HEK293 (cell line): ENCODE measurements at regions not wholly inside any gene's neighbourhood (a gene's known extent, or its start where the extent isn't known, plus 50 kb on each side); places are given as distances from the start of the nearest gene placed in this dataset.

Source experiments
- CTCF ChIA-PET: fragments of 350-600 bp; formaldehyde crosslinking; extraction: SDS; loops from one replicate; lab custom pipeline; 2021; ENCODE audit warnings: antibody characterized with exemption; lab: Yijun Ruan, JAX
- POLR2A ChIA-PET: fragments of 300-600 bp; formaldehyde crosslinking; extraction: SDS; loops from one replicate; lab custom pipeline; 2020; ENCODE audit warnings: antibody characterized with exemption, inconsistent platforms; lab: Yijun Ruan, JAX
- H3K27ac ChIP-seq: fragments of 200-500 bp; sonication (Bioruptor generic); 2 replicates; pipeline ENCODE4 v1.5.1; 2014; ENCODE audit warnings: low read depth, low read length, control low read depth, inconsistent platforms; ENCODE audit errors: extremely low read depth
- H3K36me3 ChIP-seq, 2 experiments: fragments of 200-500 bp in 1 of 2; sonication (Bioruptor generic) in 1 of 2; 1 replicate in 1 of 2; 2 replicates in 1 of 2; pipeline ENCODE4 v1.5.1; 2014 to 2017; ENCODE audit warnings: inconsistent platforms in 2 of 2, low read length in 2 of 2; ENCODE audit not compliant: control insufficient read depth in 2 of 2, insufficient read depth in 1 of 2
- H3K4me1 ChIP-seq: fragments of 200-500 bp; sonication (Bioruptor generic); 2 replicates; pipeline ENCODE4 v1.5.1; 2014; ENCODE audit warnings: mild to moderate bottlenecking, low read length, inconsistent platforms; ENCODE audit not compliant: control insufficient read depth, insufficient read depth
- H3K4me3 ChIP-seq: 2 replicates; pipeline ENCODE4 v1.5.1; 2011; ENCODE audit warnings: low read depth, mild to moderate bottlenecking, control low read depth, low read length, moderate library complexity
- H3K9me3 ChIP-seq: fragments of 200-500 bp; sonication (Bioruptor generic); 2 replicates; pipeline ENCODE4 v1.5.1; 2014; ENCODE audit warnings: low read depth, low read length, inconsistent platforms; ENCODE audit not compliant: control insufficient read depth, insufficient read depth
- ELK4 ChIP-seq: IDR thresholded peaks from 2 replicates; pipeline ENCODE4 v1.6.1; 2011; ENCODE audit warnings: mild to moderate bottlenecking, low read depth, low read length, borderline replicate concordance
- HOXC10 ChIP-seq: sonication (generic); formaldehyde crosslinking; IDR thresholded peaks from 2 replicates; pipeline ENCODE4 v1.8.1; 2023; ENCODE audit warnings: mild to moderate bottlenecking, missing genetic modification reagents
- KLF16 ChIP-seq: fragments of 450-650 bp; formaldehyde crosslinking; IDR thresholded peaks from 2 replicates; pipeline ENCODE4 v1.5.1; 2017; ENCODE audit warnings: missing biosample characterization, missing genetic modification characterization
- SALL2 ChIP-seq: fragments of 450-650 bp; formaldehyde crosslinking; IDR thresholded peaks from 2 replicates; pipeline ENCODE4 v1.5.0; 2017; ENCODE audit warnings: missing biosample characterization, mild to moderate bottlenecking, missing genetic modification characterization, borderline replicate concordance
- TCF7L2 ChIP-seq: IDR thresholded peaks from 2 replicates; pipeline ENCODE4 v1.6.1; 2011; ENCODE audit warnings: low read depth, mild to moderate bottlenecking, inconsistent platforms, low read length, moderate library complexity, borderline replicate concordance
- YY1 ChIP-seq: fragments of 450-650 bp; formaldehyde crosslinking; IDR thresholded peaks from 2 replicates; pipeline ENCODE4 v1.5.1; 2018; ENCODE audit warnings: missing biosample characterization, missing genetic modification characterization
- ZBTB1 ChIP-seq: fragments of 450-650 bp; formaldehyde crosslinking; IDR thresholded peaks from 2 replicates; pipeline ENCODE4 v1.5.1; 2016; ENCODE audit warnings: missing biosample characterization, missing genetic modification characterization
- ZNF175 ChIP-seq: fragments of 450-650 bp; formaldehyde crosslinking; IDR thresholded peaks from 2 replicates; pipeline ENCODE4 v1.5.1; 2016; ENCODE audit warnings: missing biosample characterization, missing genetic modification characterization
- ZNF248 ChIP-seq: fragments of 450-650 bp; formaldehyde crosslinking; IDR thresholded peaks from 2 replicates; pipeline ENCODE4 v1.5.1; 2017; ENCODE audit warnings: missing biosample characterization, missing genetic modification characterization
- ZNF391 ChIP-seq: fragments of 450-650 bp; formaldehyde crosslinking; IDR thresholded peaks from 2 replicates; pipeline ENCODE4 v1.5.1; 2016; ENCODE audit warnings: low read depth, missing biosample characterization, missing genetic modification characterization, borderline replicate concordance
- ZNF394 ChIP-seq: fragments of 450-650 bp; formaldehyde crosslinking; IDR thresholded peaks from 2 replicates; pipeline ENCODE4 v1.5.1; 2016; ENCODE audit warnings: missing biosample characterization, missing genetic modification characterization, mild to moderate bottlenecking, moderate library complexity, borderline replicate concordance
- ZNF398 ChIP-seq: fragments of 450-650 bp; formaldehyde crosslinking; IDR thresholded peaks from 2 replicates; pipeline ENCODE4 v1.5.1; 2017; ENCODE audit warnings: missing biosample characterization, missing genetic modification characterization
- ZNF416 ChIP-seq: fragments of 450-650 bp; formaldehyde crosslinking; IDR thresholded peaks from 2 replicates; pipeline ENCODE4 v1.5.1; 2016; ENCODE audit warnings: missing biosample characterization, missing genetic modification characterization
- ZNF426 ChIP-seq: fragments of 450-650 bp; formaldehyde crosslinking; IDR thresholded peaks from 2 replicates; pipeline ENCODE4 v1.5.1; 2017; ENCODE audit warnings: missing biosample characterization, missing genetic modification characterization, mild to moderate bottlenecking, inconsistent platforms, moderate library complexity
- ZNF561 ChIP-seq: fragments of 450-650 bp; IDR thresholded peaks from 2 replicates; pipeline ENCODE4 v1.5.1; 2018; ENCODE audit warnings: missing biosample characterization, missing genetic modification characterization, borderline replicate concordance
- ZNF600 ChIP-seq: fragments of 450-650 bp; formaldehyde crosslinking; IDR thresholded peaks from 2 replicates; pipeline ENCODE4 v1.5.1; 2016; ENCODE audit warnings: missing biosample characterization, missing genetic modification characterization
- ZSCAN16 ChIP-seq: fragments of 450-650 bp; formaldehyde crosslinking; IDR thresholded peaks from 2 replicates; pipeline ENCODE4 v1.5.1; 2016; ENCODE audit warnings: missing biosample characterization, missing genetic modification characterization
- TF ChIP-seq, protein P1 (sequence below): fragments of 450-650 bp; formaldehyde crosslinking; IDR thresholded peaks from 2 replicates; pipeline ENCODE4 v1.5.1; 2016; ENCODE audit warnings: missing biosample characterization, missing genetic modification characterization
- TF ChIP-seq, protein P2 (sequence below): fragments of 450-650 bp; formaldehyde crosslinking; IDR thresholded peaks from 2 replicates; pipeline ENCODE4 v1.5.1; 2016; ENCODE audit warnings: missing biosample characterization, missing genetic modification characterization

DNA sequence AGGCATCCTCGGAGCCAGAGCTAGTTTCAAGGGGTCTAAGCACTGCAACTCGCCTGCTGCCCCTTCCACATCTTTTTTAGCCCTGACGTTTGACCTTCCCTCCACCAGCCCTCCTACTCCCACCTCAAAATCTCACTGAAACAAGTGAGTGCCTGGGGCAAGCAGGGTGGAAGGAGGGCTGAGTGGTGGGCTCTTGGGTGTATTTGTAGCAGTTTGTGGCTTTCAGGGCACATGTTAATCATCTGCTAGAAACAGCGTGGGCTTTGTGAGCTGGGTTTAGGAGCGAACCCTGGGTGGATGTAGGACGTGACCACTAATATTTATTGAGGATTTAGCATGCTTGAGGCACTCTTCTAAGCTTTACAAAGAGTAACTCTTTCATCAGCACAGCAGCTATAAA, 390.3 kb downstream of the GRIN2B start:
- Histone ChIP-seq H3K36me3 (no peaks in the 10 kb centered on the region), H3K4me3 (no peak overlapping the region), H3K4me1 (no peaks in the 10 kb centered on the region), H3K27ac (no peak overlapping the region), H3K9me3 (no peaks in the 10 kb centered on the region)
- CTCF ChIA-PET, result no interaction called here
- TF ChIP-seq ZNF561 (tag by site-specific recombination), result no peak
- POLR2A ChIA-PET, result no interaction called here

- Histone ChIP-seq H3K9me3 (no peaks in the 10 kb centered on the region), H3K4me3 (no peak overlapping the region), H3K4me1 (no peaks in the 10 kb centered on the region), H3K27ac (no peak overlapping the region), H3K36me3 (no peaks in the 10 kb centered on the region)
- TF ChIP-seq ZNF561 (tag by site-specific recombination), result no peak
- no peak for TF ChIP-seq ZNF391 (tag by site-specific recombination)
- no peak for TF ChIP-seq ZNF426
- TF ChIP-seq, protein P1, sequence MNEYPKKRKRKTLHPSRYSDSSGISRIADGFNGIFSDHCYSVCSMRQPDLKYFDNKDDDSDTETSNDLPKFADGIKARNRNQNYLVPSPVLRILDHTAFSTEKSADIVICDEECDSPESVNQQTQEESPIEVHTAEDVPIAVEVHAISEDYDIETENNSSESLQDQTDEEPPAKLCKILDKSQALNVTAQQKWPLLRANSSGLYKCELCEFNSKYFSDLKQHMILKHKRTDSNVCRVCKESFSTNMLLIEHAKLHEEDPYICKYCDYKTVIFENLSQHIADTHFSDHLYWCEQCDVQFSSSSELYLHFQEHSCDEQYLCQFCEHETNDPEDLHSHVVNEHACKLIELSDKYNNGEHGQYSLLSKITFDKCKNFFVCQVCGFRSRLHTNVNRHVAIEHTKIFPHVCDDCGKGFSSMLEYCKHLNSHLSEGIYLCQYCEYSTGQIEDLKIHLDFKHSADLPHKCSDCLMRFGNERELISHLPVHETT, result no peak
- ChIA-PET CTCF (no interaction called here), POLR2A (no interaction called here)
These were observed 392.0 kb downstream of the EMP1 start for GRCh38 chr12:13588574-13588973.

- Histone ChIP-seq H3K36me3 (no peaks in the 10 kb centered on the region), H3K4me3 (no peak overlapping the region), H3K4me1 (no peaks in the 10 kb centered on the region), H3K27ac (no peak overlapping the region), H3K9me3 (no peaks in the 10 kb centered on the region)
- ChIA-PET CTCF (interaction anchor here (0.7 kb wide), 2 partner anchors 26 to 142 kb away, joined by 3 to 6 read pairs; no protein-coding TSS in a partner anchor), POLR2A (no interaction called here)
- TF ChIP-seq ZNF394 (tag by site-specific recombination) (no peak), KLF16 (tag by site-specific recombination) (no peak), SALL2 (tag by site-specific recombination) (no peak), ZNF248 (tag by site-specific recombination) (no peak), YY1 (no peak), ZBTB1 (no peak), ZNF600 (no peak), TCF7L2 (no peak), ZNF175 (no peak), ZSCAN16 (tag by site-specific recombination) (no peak), ZNF398 (no peak), ELK4 (no peak), HOXC10 (CRISPR knock-in tag) (no peak), ZNF416 (tag by site-specific recombination) (no peak)
- TF ChIP-seq, protein P2, sequence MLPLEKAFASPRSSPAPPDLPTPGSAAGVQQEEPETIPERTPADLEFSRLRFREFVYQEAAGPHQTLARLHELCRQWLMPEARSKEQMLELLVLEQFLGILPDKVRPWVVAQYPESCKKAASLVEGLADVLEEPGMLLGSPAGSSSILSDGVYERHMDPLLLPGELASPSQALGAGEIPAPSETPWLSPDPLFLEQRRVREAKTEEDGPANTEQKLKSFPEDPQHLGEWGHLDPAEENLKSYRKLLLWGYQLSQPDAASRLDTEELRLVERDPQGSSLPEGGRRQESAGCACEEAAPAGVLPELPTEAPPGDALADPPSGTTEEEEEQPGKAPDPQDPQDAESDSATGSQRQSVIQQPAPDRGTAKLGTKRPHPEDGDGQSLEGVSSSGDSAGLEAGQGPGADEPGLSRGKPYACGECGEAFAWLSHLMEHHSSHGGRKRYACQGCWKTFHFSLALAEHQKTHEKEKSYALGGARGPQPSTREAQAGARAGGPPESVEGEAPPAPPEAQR (tag by site-specific recombination), result no peak
These were observed 391.3 kb downstream of the EMP1 start for GRCh38 chr12:13587721-13588390.
